ENCODE measurements at regions not wholly inside any gene's neighbourhood (a gene's known extent, or its start where the extent isn't known, plus 50 kb on each side); places are given as distances from the start of the nearest gene placed in this dataset.

GRCh38 chr5:124440471-124440870 is 306.0 kb downstream of the ZNF608 start:
- intact Hi-C loops (cut with DNase I; ENCODE audit: low total_unique reads): loop anchor here (10.0 kb wide), 2 partner anchors 314 to 514 kb away; no protein-coding TSS in a partner anchor

DNA sequence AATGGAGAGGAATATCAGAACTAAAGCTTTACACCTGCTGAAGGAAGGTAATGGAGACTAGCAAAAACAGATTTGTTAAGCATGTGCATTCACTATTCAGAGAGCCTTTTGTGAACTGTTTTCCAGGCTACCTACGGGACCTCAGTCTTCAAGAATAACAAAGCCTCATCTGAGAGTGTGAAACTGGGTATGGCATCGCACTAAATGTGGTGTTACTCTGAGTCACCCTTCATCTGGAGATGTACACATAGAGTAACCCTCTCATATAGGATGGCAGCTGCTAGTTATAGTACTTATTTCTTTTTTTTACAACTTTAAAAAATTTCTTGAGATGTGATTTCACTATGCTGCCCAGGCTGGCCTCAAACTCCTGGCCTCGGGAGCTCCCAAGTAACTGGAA is 306.8 kb downstream of the ZNF608 start:
- Histone ChIP-seq H3K27me3 (no peaks in the 10 kb centered on the region), H3K36me3 (no peaks in the 10 kb centered on the region), H3K27ac (no peak overlapping the region), H3K4me3 (no peak overlapping the region), H3K4me1 (peaks cover 31% of the 10 kb centered on the region in 2 donors), H3K9me3 (no peaks in the 10 kb centered on the region)
- ATAC-seq (no peak), DNase-seq (no peak)
- intact Hi-C loops (cut with DNase I; ENCODE audit: low total_unique reads): loop anchor here (10.0 kb wide), 2 partner anchors 315 to 515 kb away; no protein-coding TSS in a partner anchor
- TF ChIP-seq, protein P1, sequence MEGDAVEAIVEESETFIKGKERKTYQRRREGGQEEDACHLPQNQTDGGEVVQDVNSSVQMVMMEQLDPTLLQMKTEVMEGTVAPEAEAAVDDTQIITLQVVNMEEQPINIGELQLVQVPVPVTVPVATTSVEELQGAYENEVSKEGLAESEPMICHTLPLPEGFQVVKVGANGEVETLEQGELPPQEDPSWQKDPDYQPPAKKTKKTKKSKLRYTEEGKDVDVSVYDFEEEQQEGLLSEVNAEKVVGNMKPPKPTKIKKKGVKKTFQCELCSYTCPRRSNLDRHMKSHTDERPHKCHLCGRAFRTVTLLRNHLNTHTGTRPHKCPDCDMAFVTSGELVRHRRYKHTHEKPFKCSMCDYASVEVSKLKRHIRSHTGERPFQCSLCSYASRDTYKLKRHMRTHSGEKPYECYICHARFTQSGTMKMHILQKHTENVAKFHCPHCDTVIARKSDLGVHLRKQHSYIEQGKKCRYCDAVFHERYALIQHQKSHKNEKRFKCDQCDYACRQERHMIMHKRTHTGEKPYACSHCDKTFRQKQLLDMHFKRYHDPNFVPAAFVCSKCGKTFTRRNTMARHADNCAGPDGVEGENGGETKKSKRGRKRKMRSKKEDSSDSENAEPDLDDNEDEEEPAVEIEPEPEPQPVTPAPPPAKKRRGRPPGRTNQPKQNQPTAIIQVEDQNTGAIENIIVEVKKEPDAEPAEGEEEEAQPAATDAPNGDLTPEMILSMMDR (IDR thresholded peaks at IDR 0.05 in 4 of 5, conservative IDR thresholded peaks at IDR 0.05 in 1 of 5): no peak
- no peak for TF ChIP-seq POLR2A (IDR thresholded peaks at IDR 0.05)
- in situ Hi-C loops (cut with MboI; ENCODE audit: low sequenced_read_pairs in 4 of 4): no loop called here

More at GRCh38 chr5:124440471-124440870, 306.0 kb downstream of the ZNF608 start:
- H3K9me3 ChIP-seq: no peaks in the 10 kb centered on the region
- in situ Hi-C loops (cut with MboI; ENCODE audit: low sequenced_read_pairs in 4 of 4): no loop called here
- H3K4me1 ChIP-seq: peaks cover 36 to 38% of the 10 kb centered on the region in 2 donors
- H3K4me3 ChIP-seq: no peak overlapping the region
- no peak for TF ChIP-seq POLR2A (IDR thresholded peaks at IDR 0.05)
- TF ChIP-seq, protein P1 (IDR thresholded peaks at IDR 0.05 in 4 of 5, conservative IDR thresholded peaks at IDR 0.05 in 1 of 5): no peak
- no peak for DNase-seq
- no peaks in the 10 kb centered on the region for H3K36me3 ChIP-seq
- H3K27ac ChIP-seq: no peak overlapping the region
- no peak for ATAC-seq
- H3K27me3 ChIP-seq: no peaks in the 10 kb centered on the region

- TF ChIP-seq POLR2A (IDR thresholded peaks at IDR 0.05): no peak
- TF ChIP-seq, protein P1 (IDR thresholded peaks at IDR 0.05 in 4 of 5, conservative IDR thresholded peaks at IDR 0.05 in 1 of 5): no peak
- Histone ChIP-seq H3K9me3 (peaks cover 0 to 3% (median 0%) of the 10 kb centered on the region in 3 donors), H3K27ac (no peak overlapping the region), H3K4me1 (peaks cover 24% of the 10 kb centered on the region in 2 donors), H3K4me3 (no peak overlapping the region), H3K36me3 (no peaks in the 10 kb centered on the region), H3K27me3 (no peaks in the 10 kb centered on the region)
- in situ Hi-C loops (cut with MboI; ENCODE audit: low sequenced_read_pairs in 4 of 4) (no loop called here), intact Hi-C loops (cut with DNase I; ENCODE audit: low total_unique reads) (no loop called here)
- no peak for DNase-seq
- ATAC-seq: no peak
Observed at GRCh38 chr5:124438903-124439281, 307.5 kb downstream of the ZNF608 start.

- Histone ChIP-seq H3K36me3 (no peaks in the 10 kb centered on the region), H3K27ac (no peak overlapping the region), H3K27me3 (no peaks in the 10 kb centered on the region), H3K4me1 (peaks cover 17 to 18% of the 10 kb centered on the region in 2 donors), H3K9me3 (peaks cover 0 to 3% (median 0%) of the 10 kb centered on the region in 3 donors), H3K4me3 (no peak overlapping the region)
- ATAC-seq: no peak
- intact Hi-C loops (cut with DNase I; ENCODE audit: low total_unique reads) (no loop called here), in situ Hi-C loops (cut with MboI; ENCODE audit: low sequenced_read_pairs in 4 of 4) (no loop called here)
- DNase-seq: no peak
- no peak for TF ChIP-seq POLR2A (IDR thresholded peaks at IDR 0.05)
- TF ChIP-seq, protein P1 (IDR thresholded peaks at IDR 0.05 in 4 of 5, conservative IDR thresholded peaks at IDR 0.05 in 1 of 5): no peak
Observed at GRCh38 chr5:124438026-124438902, 308.2 kb downstream of the ZNF608 start.

All from gastrocnemius medialis (tissue), 4 donors.